GM19463 (cell line): ENCODE measurements at regions not wholly inside any gene's neighbourhood (a gene's known extent, or its start where the extent isn't known, plus 50 kb on each side); places are given as distances from the start of the nearest gene placed in this dataset.
"Not testable (repeated sequence)": the region's sequence is repeated elsewhere in the genome, so short reads cannot be mapped to it uniquely, and the experiment has no call there.

Source experiments
- ATAC-seq: cut with Tn5 transposase; IDR thresholded peaks from one replicate; pipeline ENCODE4 v1.9.1; 2021; ENCODE audit warnings: mild to moderate bottlenecking, moderate library complexity; ENCODE audit not compliant: unreplicated experiment

- ATAC-seq = no peak
Measured at GRCh38 chr14:62455446-62455845, 589.8 kb downstream of the KCNH5 start.

- ATAC-seq = no peak
Measured at GRCh38 chr14:62462988-62463387, 582.3 kb downstream of the KCNH5 start.

- ATAC-seq = no peak
Measured at GRCh38 chr14:62468946-62469345, 576.3 kb downstream of the KCNH5 start.

- ATAC-seq = no peak
Measured at GRCh38 chr14:62470935-62471334, 574.3 kb downstream of the KCNH5 start.

- no peak for ATAC-seq
Measured at GRCh38 chr14:62491146-62491545, 554.1 kb downstream of the KCNH5 start.

GRCh38 chr14:62497708-62498107 lies 547.5 kb downstream of the KCNH5 start:
- ATAC-seq = no peak

GRCh38 chr14:62501021-62501750 lies 544.1 kb downstream of the KCNH5 start:
- no peak for ATAC-seq

- no peak for ATAC-seq
Measured at GRCh38 chr14:62505045-62505444, 540.2 kb downstream of the KCNH5 start.

- not testable (repeated sequence) for ATAC-seq
Measured at GRCh38 chr14:62521309-62521708, 523.9 kb downstream of the KCNH5 start.

- no peak for ATAC-seq
Measured at GRCh38 chr14:62528296-62528695, 517.0 kb downstream of the KCNH5 start.

- ATAC-seq = no peak
Measured at GRCh38 chr14:62532181-62532580, 513.1 kb downstream of the KCNH5 start.

GRCh38 chr14:62546862-62547474 lies 498.3 kb downstream of the KCNH5 start:
- no peak for ATAC-seq

GRCh38 chr14:62557416-62557815 lies 487.8 kb downstream of the KCNH5 start:
- ATAC-seq = no peak

- ATAC-seq = no peak
Measured at GRCh38 chr14:62558451-62558850, 486.8 kb downstream of the KCNH5 start.

- ATAC-seq = no peak
Measured at GRCh38 chr14:62585247-62585646, 460.0 kb downstream of the KCNH5 start.

GRCh38 chr14:62592877-62593276 lies 452.4 kb downstream of the KCNH5 start:
- no peak for ATAC-seq

GRCh38 chr14:62597143-62597542 lies 448.1 kb downstream of the KCNH5 start:
- no peak for ATAC-seq

- ATAC-seq = no peak
Measured at GRCh38 chr14:62599616-62600385, 445.5 kb downstream of the KCNH5 start.

GRCh38 chr14:62602712-62603111 lies 442.5 kb downstream of the KCNH5 start:
- ATAC-seq = no peak

- no peak for ATAC-seq
Measured at GRCh38 chr14:62604524-62604923, 440.7 kb downstream of the KCNH5 start.

GRCh38 chr14:62614122-62614521 lies 431.1 kb downstream of the KCNH5 start:
- no peak for ATAC-seq

GRCh38 chr14:62616668-62617067 lies 428.6 kb downstream of the KCNH5 start:
- ATAC-seq = no peak
